Pancreas (tissue), 10 donors: ENCODE measurements at regions not wholly inside any gene's neighbourhood (a gene's known extent, or its start where the extent isn't known, plus 50 kb on each side); places are given as distances from the start of the nearest gene placed in this dataset.

ENCODE experiments used
- ATAC-seq, 4 donors: fragments of 200-7000 bp; cut with Tn5 transposase; one replicate each; pipeline versions ENCODE4 v1.8.0 to v1.9.1; 2020; ENCODE audit warnings: mild to moderate bottlenecking in 4 of 4, moderate library complexity in 4 of 4
- DNase-seq, 6 donors: peaks; one replicate each; pipeline ENCODE4 v3.0.0-alpha.2; 2020
- FAIRE-seq: peaks from 2 replicates; lab custom pipeline; 2012; peaks lifted over from hg19 to GRCh38; lab: Jason Lieb, UNC
- H3K27ac ChIP-seq, 4 donors: fragments of 200-600 bp; sonication (generic); 1 replicate in 3 of 4; 2 replicates in 1 of 4; pipeline versions ENCODE4 v1.5.0 to v1.8.0; 2020
- H3K27me3 ChIP-seq, 4 donors: fragments of 200-600 bp; one replicate each; pipeline ENCODE4 v1.8.0; 2021
- H3K36me3 ChIP-seq, 3 donors: fragments of 200-600 bp; sonication (generic) in 1 of 3; one replicate each; pipeline versions ENCODE4 v1.5.0 to v1.8.0; 2020 to 2021
- H3K4me1 ChIP-seq, 3 donors: fragments of 200-600 bp; one replicate each; pipeline ENCODE4 v1.8.0; 2021
- H3K4me3 ChIP-seq, 4 donors: fragments of 200-600 bp; sonication (generic) in 2 of 4; one replicate each; pipeline versions ENCODE4 v1.5.0 to v1.8.0; 2020 to 2021
- H3K9me3 ChIP-seq, 4 donors: fragments of 200-600 bp; one replicate each; pipeline ENCODE4 v1.8.0; 2021
- WGBS, 2 donors: extraction: QIAGEN DNeasy Blood & Tissue Kit; methylation state at CpG; one replicate each; pipeline ENCODE4 v1.1.7; 2013; 5-methylcytosine and 5-hydroxymethylcytosine counted together
- intact Hi-C, 3 donors: fragments of 100-400 bp; cut with DNase I; formaldehyde crosslinking; loops; one replicate each; pipeline versions ENCODE4 v1.11.1 to v1.14.2; 2022
- TF ChIP-seq, protein P1 (sequence below), 4 donors: fragments of 200-600 bp; sonication (generic) in 3 of 4; IDR thresholded peaks; one replicate each; pipeline versions ENCODE4 v1.5.0 to v1.8.0; 2021; ENCODE audit warnings: antibody characterized with exemption in 4 of 4
- donor health status: healthy with polysubstance abuse.
- donor health status: DM: no; HTN: no; CAD: no; lungs with moderate emphysema.
- donor health status: DM: no; HTN: no; CAD: no.
- donor health status: control.
- donor health status: control.
- donor health status: Bipolar disorder and iron deficiency.
- donor health status: DM: yes; HTN: yes; CAD: no.
- donor health status: DM: no; HTN: no; CAD: no.
- donor health status: DM: no; HTN: no; CAD: no.
- donor health status: DM: yes; HTN: yes; CAD: no.

- intact Hi-C loops, result no loop called here
- DNase-seq, result no peak
- H3K9me3 ChIP-seq, result peaks cover 0 to 4% (median 0%) of the 10 kb centered on the region in 4 donors
- no peaks in the 10 kb centered on the region for H3K4me1 ChIP-seq
- no peaks in the 10 kb centered on the region for H3K27me3 ChIP-seq
- no peak overlapping the region for H3K27ac ChIP-seq
- H3K4me3 ChIP-seq, result no peak overlapping the region
- no peaks in the 10 kb centered on the region for H3K36me3 ChIP-seq
- no peak for FAIRE-seq
- ATAC-seq, result no peak
- WGBS, 2 donors, result 97% methylated on average over 1 of the region's 1 CpG
- TF ChIP-seq, protein P1, sequence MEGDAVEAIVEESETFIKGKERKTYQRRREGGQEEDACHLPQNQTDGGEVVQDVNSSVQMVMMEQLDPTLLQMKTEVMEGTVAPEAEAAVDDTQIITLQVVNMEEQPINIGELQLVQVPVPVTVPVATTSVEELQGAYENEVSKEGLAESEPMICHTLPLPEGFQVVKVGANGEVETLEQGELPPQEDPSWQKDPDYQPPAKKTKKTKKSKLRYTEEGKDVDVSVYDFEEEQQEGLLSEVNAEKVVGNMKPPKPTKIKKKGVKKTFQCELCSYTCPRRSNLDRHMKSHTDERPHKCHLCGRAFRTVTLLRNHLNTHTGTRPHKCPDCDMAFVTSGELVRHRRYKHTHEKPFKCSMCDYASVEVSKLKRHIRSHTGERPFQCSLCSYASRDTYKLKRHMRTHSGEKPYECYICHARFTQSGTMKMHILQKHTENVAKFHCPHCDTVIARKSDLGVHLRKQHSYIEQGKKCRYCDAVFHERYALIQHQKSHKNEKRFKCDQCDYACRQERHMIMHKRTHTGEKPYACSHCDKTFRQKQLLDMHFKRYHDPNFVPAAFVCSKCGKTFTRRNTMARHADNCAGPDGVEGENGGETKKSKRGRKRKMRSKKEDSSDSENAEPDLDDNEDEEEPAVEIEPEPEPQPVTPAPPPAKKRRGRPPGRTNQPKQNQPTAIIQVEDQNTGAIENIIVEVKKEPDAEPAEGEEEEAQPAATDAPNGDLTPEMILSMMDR (IDR thresholded peaks at IDR 0.05), result no peak
Observed at GRCh38 chr1:51048021-51048420, 54.0 kb upstream of the C1orf185 start.

DNA sequence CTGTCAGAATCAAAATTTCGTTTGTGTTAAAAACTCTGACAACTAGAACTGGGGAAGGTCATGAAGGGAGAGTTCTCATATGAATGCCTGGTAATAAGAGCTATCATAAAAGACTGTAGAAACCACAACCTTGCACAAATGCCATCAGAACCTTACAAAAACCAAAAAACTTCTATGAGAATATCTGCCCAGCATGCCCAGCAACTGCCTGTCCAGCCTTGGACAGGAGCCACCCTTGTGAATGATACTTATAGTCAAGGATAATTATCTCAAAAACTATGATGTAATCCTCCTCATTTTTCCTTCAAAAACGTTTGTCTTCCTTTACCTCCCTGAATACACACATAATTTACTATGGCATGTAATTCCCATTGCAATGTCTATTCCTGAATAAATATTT is 53.4 kb upstream of the C1orf185 start:
- DNase-seq (no peak), FAIRE-seq (no peak), ATAC-seq (no peak)
- TF ChIP-seq, protein P1 (IDR thresholded peaks at IDR 0.05), result no peak
- peaks cover 0 to 4% (median 0%) of the 10 kb centered on the region in 4 donors for H3K9me3 ChIP-seq
- H3K4me3 ChIP-seq, result no peak overlapping the region
- H3K4me1 ChIP-seq, result no peaks in the 10 kb centered on the region
- H3K27ac ChIP-seq, result no peak overlapping the region
- intact Hi-C loops, result no loop called here
- WGBS, 2 donors, result 19 to 21% methylated on average over 2 of the region's 2 CpGs
- no peaks in the 10 kb centered on the region for H3K27me3 ChIP-seq
- no peaks in the 10 kb centered on the region for H3K36me3 ChIP-seq
